Activated B cell treated with CpG ODN at 0.5 μM for 24 hours (primary cell): ENCODE measurements at regions not wholly inside any gene's neighbourhood (a gene's known extent, or its start where the extent isn't known, plus 50 kb on each side); places are given as distances from the start of the nearest gene placed in this dataset.

Source experiments
- ATAC-seq: fragments of 200-7000 bp; cut with Tn5 transposase; one replicate; pipeline ENCODE4 v1.10.0; 2021; ENCODE audit warnings: low read depth, mild to moderate bottlenecking, moderate library complexity
- CTCF ChIA-PET: fragments of 350-600 bp; sonication (Branson Sonifier 250); formaldehyde crosslinking; loops from one replicate; lab custom pipeline; 2021; ENCODE audit warnings: antibody characterized with exemption; lab: Charles Lee
- POLR2A ChIA-PET: fragments of 350-600 bp; sonication (Branson Sonifier 250); formaldehyde crosslinking; loops from one replicate; lab custom pipeline; 2021; ENCODE audit warnings: antibody characterized with exemption; lab: Charles Lee
- DNase-seq: peaks from one replicate; pipeline ENCODE4 v3.0.0; 2022
- H3K27ac Mint-ChIP-seq: one replicate; pipeline ENCODE4 v1.8.0; 2020; ENCODE audit warnings: mixed read lengths
- H3K27me3 Mint-ChIP-seq: one replicate; pipeline ENCODE4 v1.8.0; 2021; ENCODE audit warnings: mixed read lengths
- H3K36me3 Mint-ChIP-seq: one replicate; pipeline ENCODE4 v1.8.0; 2021; ENCODE audit warnings: low read depth, mixed read lengths
- H3K4me1 Mint-ChIP-seq: one replicate; pipeline ENCODE4 v1.8.0; 2021; ENCODE audit warnings: mixed read lengths
- H3K4me3 Mint-ChIP-seq: one replicate; pipeline ENCODE4 v1.8.0; 2020; ENCODE audit warnings: mild to moderate bottlenecking, mixed read lengths
- H3K9me3 Mint-ChIP-seq: one replicate; pipeline ENCODE4 v1.8.0; 2020; ENCODE audit warnings: mixed read lengths
- intact Hi-C: fragments of 100-400 bp; cut with micrococcal nuclease; formaldehyde crosslinking; loops from one replicate; pipeline ENCODE4 v1.15.1; 2024
- TF ChIP-seq, protein P1 (sequence below): fragments of 200-600 bp; IDR thresholded peaks from one replicate; pipeline ENCODE4 v1.8.0; 2022; ENCODE audit warnings: antibody characterized with exemption, mild to moderate bottlenecking

DNA sequence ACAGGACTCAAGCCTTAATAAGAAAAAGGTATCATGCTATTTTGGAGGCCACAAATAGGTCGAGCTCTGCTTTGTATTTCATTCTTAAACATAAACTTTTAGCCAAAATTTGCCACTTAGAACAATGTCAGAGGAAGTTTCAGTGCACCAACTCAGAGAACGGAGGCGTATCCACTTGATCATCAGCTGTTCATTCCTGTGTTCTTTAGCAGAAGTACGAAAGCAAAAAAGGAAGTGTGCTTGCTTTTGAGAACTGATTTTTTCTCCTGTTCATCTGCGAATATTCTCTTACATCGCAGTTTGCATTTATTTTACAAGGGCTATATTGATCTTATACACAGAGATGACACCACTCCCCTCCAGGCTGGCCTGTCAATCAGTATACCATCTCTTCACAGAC is 188.6 kb upstream of the SOX5 start:
- Mint-ChIP-seq H3K36me3 (no peaks in the 10 kb centered on the region), H3K9me3 (no peaks in the 10 kb centered on the region), H3K27me3 (no peaks in the 10 kb centered on the region), H3K27ac (peak overlapping the region; percentile 13), H3K4me3 (no peak overlapping the region), H3K4me1 (peaks cover 12% of the 10 kb centered on the region)
- ATAC-seq (peak; percentile 18), DNase-seq (no peak)
- intact Hi-C loops: no loop called here
- CTCF ChIA-PET: no interaction called here
- POLR2A ChIA-PET: no interaction called here
- TF ChIP-seq, protein P1, sequence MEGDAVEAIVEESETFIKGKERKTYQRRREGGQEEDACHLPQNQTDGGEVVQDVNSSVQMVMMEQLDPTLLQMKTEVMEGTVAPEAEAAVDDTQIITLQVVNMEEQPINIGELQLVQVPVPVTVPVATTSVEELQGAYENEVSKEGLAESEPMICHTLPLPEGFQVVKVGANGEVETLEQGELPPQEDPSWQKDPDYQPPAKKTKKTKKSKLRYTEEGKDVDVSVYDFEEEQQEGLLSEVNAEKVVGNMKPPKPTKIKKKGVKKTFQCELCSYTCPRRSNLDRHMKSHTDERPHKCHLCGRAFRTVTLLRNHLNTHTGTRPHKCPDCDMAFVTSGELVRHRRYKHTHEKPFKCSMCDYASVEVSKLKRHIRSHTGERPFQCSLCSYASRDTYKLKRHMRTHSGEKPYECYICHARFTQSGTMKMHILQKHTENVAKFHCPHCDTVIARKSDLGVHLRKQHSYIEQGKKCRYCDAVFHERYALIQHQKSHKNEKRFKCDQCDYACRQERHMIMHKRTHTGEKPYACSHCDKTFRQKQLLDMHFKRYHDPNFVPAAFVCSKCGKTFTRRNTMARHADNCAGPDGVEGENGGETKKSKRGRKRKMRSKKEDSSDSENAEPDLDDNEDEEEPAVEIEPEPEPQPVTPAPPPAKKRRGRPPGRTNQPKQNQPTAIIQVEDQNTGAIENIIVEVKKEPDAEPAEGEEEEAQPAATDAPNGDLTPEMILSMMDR: no peak

DNA sequence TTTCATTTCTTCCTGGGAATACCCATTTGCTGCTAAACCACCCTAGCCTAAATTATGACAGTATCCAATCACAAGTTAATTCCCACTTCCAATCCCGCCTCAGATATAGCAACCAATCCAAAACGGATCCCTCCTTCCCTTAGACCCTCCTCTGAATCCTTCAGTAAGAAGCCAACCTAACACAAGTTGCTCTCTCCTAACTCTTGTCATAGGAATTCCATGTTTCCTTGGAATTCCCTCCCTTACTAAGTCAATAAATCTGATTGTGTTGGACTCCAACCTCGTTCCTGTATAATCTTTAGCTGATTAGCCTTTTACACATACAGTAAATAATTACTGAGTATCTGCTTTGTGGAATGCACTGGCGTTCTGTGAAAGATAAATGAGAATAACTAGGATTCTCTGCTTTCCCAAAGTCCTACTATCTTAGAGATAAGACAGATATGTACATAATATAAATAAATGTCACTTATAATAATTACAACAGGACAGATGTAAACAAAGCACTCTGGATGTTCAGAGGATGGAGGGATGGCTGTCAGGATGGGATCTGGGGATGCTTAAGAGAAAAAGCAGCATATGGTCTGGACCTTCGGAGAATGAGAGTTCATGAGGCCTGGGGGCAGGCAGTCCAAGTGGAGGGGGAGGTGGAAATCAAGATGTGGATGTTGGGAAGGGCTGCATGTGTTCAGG is 185.8 kb upstream of the SOX5 start:
- intact Hi-C loops: no loop called here

DNA sequence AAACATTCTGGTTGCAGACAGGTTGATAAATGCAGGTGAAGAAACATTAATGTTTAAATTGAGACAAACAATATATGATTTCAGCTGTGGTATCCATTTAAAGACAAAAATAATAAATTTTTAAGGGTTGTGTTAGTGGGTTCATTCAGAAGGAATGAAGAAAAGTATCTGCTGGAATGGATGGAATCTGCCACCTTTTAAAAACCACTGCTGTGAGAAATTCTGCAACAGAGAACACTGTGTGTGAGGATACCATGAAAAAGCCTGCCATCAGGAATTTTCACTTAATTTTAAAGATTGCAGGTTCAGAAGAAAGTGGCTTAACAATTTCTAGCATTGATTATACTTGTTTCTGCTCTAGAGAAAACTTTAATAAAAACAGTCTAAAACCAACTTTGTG is 184.6 kb upstream of the SOX5 start:
- Mint-ChIP-seq H3K4me3 (no peak overlapping the region), H3K27me3 (no peaks in the 10 kb centered on the region), H3K27ac (no peak overlapping the region), H3K9me3 (no peaks in the 10 kb centered on the region), H3K4me1 (peaks cover 14% of the 10 kb centered on the region), H3K36me3 (no peaks in the 10 kb centered on the region)
- ChIA-PET POLR2A (no interaction called here), CTCF (no interaction called here)
- TF ChIP-seq, protein P1: no peak
- no peak for ATAC-seq
- DNase-seq: no peak
- intact Hi-C loops: no loop called here

More for the DNA sequence above, 185.8 kb upstream of the SOX5 start:
- no peaks in the 10 kb centered on the region for H3K9me3 Mint-ChIP-seq
- DNase-seq: no peak
- H3K4me1 Mint-ChIP-seq: peaks cover 14% of the 10 kb centered on the region
- ATAC-seq: no peak
- TF ChIP-seq, protein P1: no peak
- no peaks in the 10 kb centered on the region for H3K27me3 Mint-ChIP-seq
- ChIA-PET POLR2A (no interaction called here), CTCF (no interaction called here)
- no peak overlapping the region for H3K4me3 Mint-ChIP-seq
- no peaks in the 10 kb centered on the region for H3K36me3 Mint-ChIP-seq
- no peak overlapping the region for H3K27ac Mint-ChIP-seq

DNA sequence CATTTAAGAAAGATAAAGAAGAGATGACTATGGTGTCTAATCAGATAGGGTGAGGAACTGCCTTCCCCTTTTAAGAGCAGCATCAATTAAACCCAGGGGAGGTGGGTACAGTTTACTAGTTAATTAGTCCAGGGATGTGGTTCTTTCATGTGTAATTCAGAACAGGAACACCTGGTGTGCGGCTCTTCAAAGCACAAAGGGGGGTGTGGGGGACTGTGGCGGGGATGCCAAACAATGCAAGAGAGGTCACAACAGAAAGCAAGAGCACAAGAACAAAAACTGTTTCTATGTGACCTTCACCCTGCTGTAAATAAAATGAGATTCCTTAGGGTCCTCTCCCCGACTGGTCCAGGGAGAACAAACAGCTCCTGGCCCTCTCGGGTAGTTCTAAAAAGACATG is 183.9 kb upstream of the SOX5 start:
- CTCF ChIA-PET: no interaction called here
- POLR2A ChIA-PET: interaction anchor here (0.7 kb wide), 1 partner anchor 10 kb away, joined by 3 read pairs; no protein-coding TSS in a partner anchor
- no peaks in the 10 kb centered on the region for H3K36me3 Mint-ChIP-seq
- DNase-seq (no peak), ATAC-seq (no peak)
- intact Hi-C loops: no loop called here
- H3K4me3 Mint-ChIP-seq: no peak overlapping the region
- H3K9me3 Mint-ChIP-seq: no peaks in the 10 kb centered on the region
- no peak overlapping the region for H3K27ac Mint-ChIP-seq
- H3K27me3 Mint-ChIP-seq: no peaks in the 10 kb centered on the region
- H3K4me1 Mint-ChIP-seq: peaks cover 15% of the 10 kb centered on the region
- TF ChIP-seq, protein P1: no peak

DNA sequence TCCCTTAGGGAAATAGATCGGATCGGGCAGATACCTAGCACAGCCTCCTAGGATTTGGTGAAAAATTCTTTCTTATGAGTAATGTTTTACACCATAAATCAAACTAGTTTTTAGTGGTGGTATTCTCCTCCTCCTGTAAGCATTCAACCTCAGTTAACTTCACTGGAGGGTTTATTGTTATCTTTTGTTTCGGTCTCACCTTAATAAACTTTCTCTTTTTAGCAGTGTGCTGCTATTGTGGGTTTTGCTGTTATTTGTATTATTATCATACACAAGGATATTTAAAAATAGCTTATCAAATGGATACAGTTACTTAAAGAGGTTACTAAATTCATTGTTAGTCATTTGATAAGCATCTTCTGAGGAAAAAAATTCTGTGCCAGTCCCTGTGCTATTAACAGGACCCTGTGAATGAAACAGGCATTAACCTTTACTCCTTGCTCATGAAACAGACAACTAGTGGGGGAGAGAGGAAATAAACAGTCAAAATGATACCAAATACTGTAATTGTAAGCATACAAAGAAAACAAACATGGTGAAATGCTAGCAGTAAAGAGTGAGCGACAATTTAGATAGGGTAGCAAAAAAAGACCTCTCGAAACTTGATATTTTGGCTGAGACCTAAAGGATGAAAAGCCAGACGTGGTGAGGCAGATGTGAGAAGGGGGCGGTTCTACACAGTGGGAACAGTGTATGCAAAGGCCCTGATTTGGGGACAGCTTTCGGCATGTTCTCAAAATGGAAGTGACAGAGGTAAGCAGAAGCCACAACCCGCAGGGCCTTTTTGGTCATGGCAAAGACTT is 178.7 kb upstream of the SOX5 start:
- peaks cover 14% of the 10 kb centered on the region for H3K4me1 Mint-ChIP-seq
- no peak overlapping the region for H3K4me3 Mint-ChIP-seq
- H3K27me3 Mint-ChIP-seq: no peaks in the 10 kb centered on the region
- ChIA-PET CTCF (no interaction called here), POLR2A (no interaction called here)
- no peak for DNase-seq
- intact Hi-C loops: loop anchor here (2.0 kb wide), 1 partner anchor 17 kb away; no protein-coding TSS in a partner anchor
- H3K27ac Mint-ChIP-seq: no peak overlapping the region
- H3K36me3 Mint-ChIP-seq: no peaks in the 10 kb centered on the region
- H3K9me3 Mint-ChIP-seq: no peaks in the 10 kb centered on the region
- TF ChIP-seq, protein P1: no peak
- ATAC-seq: peak; percentile 70
